Islet precursor cell (in vitro differentiated cells): ENCODE measurements at regions not wholly inside any gene's neighbourhood (a gene's known extent, or its start where the extent isn't known, plus 50 kb on each side); places are given as distances from the start of the nearest gene placed in this dataset.
A peak's percentile ranks its signal among the peaks of the same experiment; 100 is the strongest.

Experiments used
- DNase-seq: peaks from one replicate; pipeline ENCODE4 v3.0.0-alpha.2; 2018

GRCh38 chr3:94259291-94259690 is 196.4 kb downstream of the NSUN3 start:
- peak; percentile 93 for DNase-seq

- DNase-seq = no peak
Measured at GRCh38 chr3:94269763-94270162, 206.9 kb downstream of the NSUN3 start.

GRCh38 chr3:94272016-94272415 is 209.2 kb downstream of the NSUN3 start:
- DNase-seq = no peak

- no peak for DNase-seq
Measured at GRCh38 chr3:94280958-94281357, 218.1 kb downstream of the NSUN3 start.

- no peak for DNase-seq
Measured at GRCh38 chr3:94285872-94286271, 223.0 kb downstream of the NSUN3 start.

GRCh38 chr3:94291686-94292085 is 228.8 kb downstream of the NSUN3 start:
- DNase-seq = no peak

GRCh38 chr3:94292151-94292550 is 229.3 kb downstream of the NSUN3 start:
- DNase-seq = no peak

GRCh38 chr3:94293793-94294195 is 230.9 kb downstream of the NSUN3 start:
- DNase-seq = peak; percentile 60

GRCh38 chr3:94294806-94295205 is 231.9 kb downstream of the NSUN3 start:
- DNase-seq = no peak

GRCh38 chr3:94299716-94300115 is 236.9 kb downstream of the NSUN3 start:
- DNase-seq = no peak

- no peak for DNase-seq
Measured at GRCh38 chr3:94301366-94301765, 238.5 kb downstream of the NSUN3 start.

GRCh38 chr3:94303266-94303665 is 240.4 kb downstream of the NSUN3 start:
- DNase-seq = no peak

- DNase-seq = no peak
Measured at GRCh38 chr3:94303897-94304296, 241.0 kb downstream of the NSUN3 start.

GRCh38 chr3:94304954-94305353 is 242.1 kb downstream of the NSUN3 start:
- no peak for DNase-seq

- peak; percentile 56 for DNase-seq
Measured at GRCh38 chr3:94305835-94306611, 243.2 kb downstream of the NSUN3 start.

- no peak for DNase-seq
Measured at GRCh38 chr3:94307588-94307987, 244.7 kb downstream of the NSUN3 start.

- DNase-seq = no peak
Measured at GRCh38 chr3:94308767-94309166, 245.9 kb downstream of the NSUN3 start.

GRCh38 chr3:94310341-94311135 is 247.7 kb downstream of the NSUN3 start:
- no peak for DNase-seq

- DNase-seq = no peak
Measured at GRCh38 chr3:94311651-94312050, 248.8 kb downstream of the NSUN3 start.

GRCh38 chr3:94314218-94314883 is 251.5 kb downstream of the NSUN3 start:
- DNase-seq = no peak

GRCh38 chr3:94317017-94317416 is 254.2 kb downstream of the NSUN3 start:
- DNase-seq = no peak

- no peak for DNase-seq
Measured at GRCh38 chr3:94323596-94323995, 260.7 kb downstream of the NSUN3 start.

GRCh38 chr3:94331831-94332230 is 269.0 kb downstream of the NSUN3 start:
- DNase-seq = no peak
